ENCODE measurements at regions not wholly inside any gene's neighbourhood (a gene's known extent, or its start where the extent isn't known, plus 50 kb on each side); places are given as distances from the start of the nearest gene placed in this dataset.

- no peak for TF ChIP-seq SP1 (IDR thresholded peaks at IDR 0.05; ENCODE audit: low read depth)
- TF ChIP-seq POLR2AphosphoS5 (IDR thresholded peaks at IDR 0.05; ENCODE audit: low read depth, low read length) = no peak
- TF ChIP-seq MAX (IDR thresholded peaks at IDR 0.05) = no peak
- TF ChIP-seq FOSL1 (IDR thresholded peaks at IDR 0.05; ENCODE audit: low read depth) = no peak
- TF ChIP-seq ELF1 (IDR thresholded peaks at IDR 0.05; ENCODE audit: borderline replicate concordance, low read depth) = no peak
- no peak for TF ChIP-seq ATF3 (IDR thresholded peaks at IDR 0.05)
These were observed 145.0 kb upstream of the ARHGAP20 start (continued) for GRCh38 chr11:110856996-110857812.

- no peak overlapping the region for H3K4me2 ChIP-seq (ENCODE audit: low read length)
- RAD21 ChIA-PET (ENCODE audit: low non-redundant PET in 1 of 2, low total read pairs in 2 of 2, uncharacterized antibody in 2 of 2, unreplicated experiment in 2 of 2) = no interaction called here
- H3K9me2 ChIP-seq (ENCODE audit: insufficient read depth) = no peaks in the 10 kb centered on the region
- H3K79me2 ChIP-seq (ENCODE audit: insufficient read depth, low read length) = no peaks in the 10 kb centered on the region
- H3K27ac ChIP-seq (ENCODE audit: low read depth, low read length) = no peak overlapping the region
- H3K36me3 ChIP-seq (ENCODE audit: control insufficient read depth in 1 of 2, insufficient read depth in 2 of 2, low read length in 2 of 2) = no peaks in the 10 kb centered on the region
- H3K4me3 ChIP-seq (replicated peaks in 1 of 2; ENCODE audit: low read depth in 1 of 2, low read length in 2 of 2) = no peak overlapping the region
- CTCF ChIA-PET = no interaction called here
- ATAC-seq = no peak
- no peaks in the 10 kb centered on the region for H3K4me1 ChIP-seq (ENCODE audit: control insufficient read depth in 1 of 2, insufficient read depth in 2 of 2, low read length in 2 of 2)
- H2AFZ ChIP-seq (ENCODE audit: low read depth, low read length, poor library complexity, severe bottlenecking) = no peak overlapping the region
- no peak for DNase-seq (ENCODE audit: low read depth, low spot score)
- no peak overlapping the region for H3K9ac ChIP-seq (ENCODE audit: low read length)
- no TSS peak for BruUV-seq (replicated peaks)
- POLR2A ChIA-PET = no interaction called here
- H4K20me1 ChIP-seq (ENCODE audit: insufficient read depth) = no peaks in the 10 kb centered on the region
- intact Hi-C loops (cut with micrococcal nuclease) = no loop called here
- H3K9me3 ChIP-seq (ENCODE audit: control insufficient read depth in 1 of 2, insufficient read depth in 1 of 2, low read depth in 1 of 2, low read length in 2 of 2) = no peaks in the 10 kb centered on the region
- peaks cover 19% of the 10 kb centered on the region; the same call in 1 of the 2 replicates for H3K27me3 ChIP-seq (ENCODE audit: insufficient read depth, low read length)
- TF ChIP-seq EZH2phosphoT487 (IDR thresholded peaks at IDR 0.05; ENCODE audit: borderline replicate concordance) (no peak), RAD21 (IDR thresholded peaks at IDR 0.05; ENCODE audit: low read depth) (no peak), TCF7L2 (IDR thresholded peaks at IDR 0.05; ENCODE audit: borderline replicate concordance, extremely low read depth, insufficient read depth, insufficient read length) (no peak), JUND (IDR thresholded peaks at IDR 0.05) (no peak), ZNF274 (IDR thresholded peaks at IDR 0.05; ENCODE audit: low read depth, low read length) (no peak), REST (IDR thresholded peaks at IDR 0.05; ENCODE audit: low read depth) (no peak), SP1 (IDR thresholded peaks at IDR 0.05; ENCODE audit: low read depth) (no peak), SRF (IDR thresholded peaks at IDR 0.05; ENCODE audit: low read depth) (no peak), CBX3 (IDR thresholded peaks at IDR 0.05; ENCODE audit: low read depth) (no peak), CEBPB (IDR thresholded peaks at IDR 0.05; ENCODE audit: low read depth) (no peak), ELF1 (IDR thresholded peaks at IDR 0.05; ENCODE audit: borderline replicate concordance, low read depth) (no peak)
These were observed 144.1 kb upstream of the ARHGAP20 start for GRCh38 chr11:110856340-110856739.
